ENCODE measurements at regions not wholly inside any gene's neighbourhood (a gene's known extent, or its start where the extent isn't known, plus 50 kb on each side); places are given as distances from the start of the nearest gene placed in this dataset.

GRCh38 chr3:72050771-72051170 is 265.8 kb upstream of the PROK2 start:
- WGBS (ENCODE audit: insufficient coverage), result 97% methylated on average over 3 of the region's 5 CpGs

GRCh38 chr3:72050048-72050632 is 265.2 kb upstream of the PROK2 start:
- WGBS (ENCODE audit: insufficient coverage), result 71% methylated on average over 2 of the region's 6 CpGs
- H3K9me3 ChIP-seq (ENCODE audit: control insufficient read depth, insufficient read depth, low read length), result no peaks in the 10 kb centered on the region
- H3K4me1 ChIP-seq (ENCODE audit: control insufficient read depth, insufficient read depth, low read length), result peaks cover 3% of the 10 kb centered on the region
- no peak overlapping the region for H3K27ac ChIP-seq (ENCODE audit: low read depth, low read length)
- no peaks in the 10 kb centered on the region for H3K36me3 ChIP-seq (ENCODE audit: control insufficient read depth, insufficient read depth, low read length)
- DNase-seq (ENCODE audit: low read depth in 4 of 6, low spot score in 6 of 6), result no peak
- H3K4me3 ChIP-seq (ENCODE audit: low read depth, low read length), result no peak overlapping the region
- no peaks in the 10 kb centered on the region for H3K27me3 ChIP-seq (ENCODE audit: control insufficient read depth, insufficient read depth, low read length)

More at GRCh38 chr3:72050771-72051170, 265.8 kb upstream of the PROK2 start:
- peaks cover 3% of the 10 kb centered on the region for H3K4me1 ChIP-seq (ENCODE audit: control insufficient read depth, insufficient read depth, low read length)
- no peaks in the 10 kb centered on the region for H3K9me3 ChIP-seq (ENCODE audit: control insufficient read depth, insufficient read depth, low read length)
- H3K27ac ChIP-seq (ENCODE audit: low read depth, low read length), result no peak overlapping the region
- H3K4me3 ChIP-seq (ENCODE audit: low read depth, low read length), result no peak overlapping the region
- DNase-seq (ENCODE audit: low read depth in 4 of 6, low spot score in 6 of 6), result no peak
- no peaks in the 10 kb centered on the region for H3K36me3 ChIP-seq (ENCODE audit: control insufficient read depth, insufficient read depth, low read length)
- H3K27me3 ChIP-seq (ENCODE audit: control insufficient read depth, insufficient read depth, low read length), result no peaks in the 10 kb centered on the region

GRCh38 chr3:72049300-72049699 is 264.4 kb upstream of the PROK2 start:
- Histone ChIP-seq H3K9me3 (ENCODE audit: control insufficient read depth, insufficient read depth, low read length) (no peaks in the 10 kb centered on the region), H3K27ac (ENCODE audit: low read depth, low read length) (no peak overlapping the region), H3K4me1 (ENCODE audit: control insufficient read depth, insufficient read depth, low read length) (peaks cover 3% of the 10 kb centered on the region), H3K36me3 (ENCODE audit: control insufficient read depth, insufficient read depth, low read length) (no peaks in the 10 kb centered on the region), H3K27me3 (ENCODE audit: control insufficient read depth, insufficient read depth, low read length) (no peaks in the 10 kb centered on the region), H3K4me3 (ENCODE audit: low read depth, low read length) (no peak overlapping the region)
- WGBS (ENCODE audit: insufficient coverage), result 100% methylated on average over 1 of the region's 1 CpG
- no peak for DNase-seq (ENCODE audit: low read depth in 4 of 6, low spot score in 6 of 6)

- Histone ChIP-seq H3K27me3 (ENCODE audit: control insufficient read depth, insufficient read depth, low read length) (no peaks in the 10 kb centered on the region), H3K36me3 (ENCODE audit: control insufficient read depth, insufficient read depth, low read length) (no peaks in the 10 kb centered on the region), H3K27ac (ENCODE audit: low read depth, low read length) (no peak overlapping the region), H3K9me3 (ENCODE audit: control insufficient read depth, insufficient read depth, low read length) (no peaks in the 10 kb centered on the region), H3K4me1 (ENCODE audit: control insufficient read depth, insufficient read depth, low read length) (peaks cover 3% of the 10 kb centered on the region), H3K4me3 (ENCODE audit: low read depth, low read length) (no peak overlapping the region)
- WGBS (ENCODE audit: insufficient coverage), result no CpG with 5 or more reads among the region's 5 CpGs
- no peak for DNase-seq (ENCODE audit: low read depth in 4 of 6, low spot score in 6 of 6)
Observed at GRCh38 chr3:72048873-72049272, 263.9 kb upstream of the PROK2 start.

- peaks cover 6% of the 10 kb centered on the region for H3K4me1 ChIP-seq (ENCODE audit: control insufficient read depth, insufficient read depth, low read length)
- H3K4me3 ChIP-seq (ENCODE audit: low read depth, low read length), result no peak overlapping the region
- WGBS (ENCODE audit: insufficient coverage), result 73% methylated on average over 12 of the region's 16 CpGs
- peak in 1 of 6 donors; percentile 59 for DNase-seq (ENCODE audit: low read depth in 4 of 6, low spot score in 6 of 6)
- H3K36me3 ChIP-seq (ENCODE audit: control insufficient read depth, insufficient read depth, low read length), result no peaks in the 10 kb centered on the region
- H3K27me3 ChIP-seq (ENCODE audit: control insufficient read depth, insufficient read depth, low read length), result no peaks in the 10 kb centered on the region
- H3K9me3 ChIP-seq (ENCODE audit: control insufficient read depth, insufficient read depth, low read length), result no peaks in the 10 kb centered on the region
- H3K27ac ChIP-seq (ENCODE audit: low read depth, low read length), result no peak overlapping the region
Observed at GRCh38 chr3:72047221-72047871, 262.4 kb upstream of the PROK2 start.

- H3K9me3 ChIP-seq (ENCODE audit: control insufficient read depth, insufficient read depth, low read length), result no peaks in the 10 kb centered on the region
- 80% methylated on average over 7 of the region's 7 CpGs for WGBS (ENCODE audit: insufficient coverage)
- no peaks in the 10 kb centered on the region for H3K27me3 ChIP-seq (ENCODE audit: control insufficient read depth, insufficient read depth, low read length)
- H3K36me3 ChIP-seq (ENCODE audit: control insufficient read depth, insufficient read depth, low read length), result no peaks in the 10 kb centered on the region
- H3K4me3 ChIP-seq (ENCODE audit: low read depth, low read length), result no peak overlapping the region
- peaks cover 22% of the 10 kb centered on the region for H3K4me1 ChIP-seq (ENCODE audit: control insufficient read depth, insufficient read depth, low read length)
- DNase-seq (ENCODE audit: low read depth in 4 of 6, low spot score in 6 of 6), result no peak
- no peak overlapping the region for H3K27ac ChIP-seq (ENCODE audit: low read depth, low read length)
Observed at GRCh38 chr3:72044231-72044855, 259.4 kb upstream of the PROK2 start.

GRCh38 chr3:72043204-72044133 is 258.5 kb upstream of the PROK2 start:
- Histone ChIP-seq H3K27ac (ENCODE audit: low read depth, low read length) (no peak overlapping the region), H3K4me1 (ENCODE audit: control insufficient read depth, insufficient read depth, low read length) (peaks cover 22% of the 10 kb centered on the region), H3K27me3 (ENCODE audit: control insufficient read depth, insufficient read depth, low read length) (no peaks in the 10 kb centered on the region), H3K4me3 (ENCODE audit: low read depth, low read length) (no peak overlapping the region), H3K9me3 (ENCODE audit: control insufficient read depth, insufficient read depth, low read length) (no peaks in the 10 kb centered on the region), H3K36me3 (ENCODE audit: control insufficient read depth, insufficient read depth, low read length) (no peaks in the 10 kb centered on the region)
- WGBS (ENCODE audit: insufficient coverage), result 100% methylated on average over 1 of the region's 3 CpGs
- DNase-seq (ENCODE audit: low read depth in 4 of 6, low spot score in 6 of 6), result no peak

- peak in 1 of 6 donors; percentile 30 for DNase-seq (ENCODE audit: low read depth in 4 of 6, low spot score in 6 of 6)
- Histone ChIP-seq H3K9me3 (ENCODE audit: control insufficient read depth, insufficient read depth, low read length) (no peaks in the 10 kb centered on the region), H3K27ac (ENCODE audit: low read depth, low read length) (no peak overlapping the region), H3K4me3 (ENCODE audit: low read depth, low read length) (no peak overlapping the region), H3K4me1 (ENCODE audit: control insufficient read depth, insufficient read depth, low read length) (peaks cover 22% of the 10 kb centered on the region), H3K36me3 (ENCODE audit: control insufficient read depth, insufficient read depth, low read length) (no peaks in the 10 kb centered on the region), H3K27me3 (ENCODE audit: control insufficient read depth, insufficient read depth, low read length) (no peaks in the 10 kb centered on the region)
- 90% methylated on average over 2 of the region's 7 CpGs for WGBS (ENCODE audit: insufficient coverage)
Observed at GRCh38 chr3:72042397-72043203, 257.7 kb upstream of the PROK2 start.

- Histone ChIP-seq H3K27me3 (ENCODE audit: control insufficient read depth, insufficient read depth, low read length) (no peaks in the 10 kb centered on the region), H3K9me3 (ENCODE audit: control insufficient read depth, insufficient read depth, low read length) (no peaks in the 10 kb centered on the region), H3K36me3 (ENCODE audit: control insufficient read depth, insufficient read depth, low read length) (no peaks in the 10 kb centered on the region), H3K4me3 (ENCODE audit: low read depth, low read length) (no peak overlapping the region), H3K4me1 (ENCODE audit: control insufficient read depth, insufficient read depth, low read length) (peaks cover 19% of the 10 kb centered on the region), H3K27ac (ENCODE audit: low read depth, low read length) (no peak overlapping the region)
- WGBS (ENCODE audit: insufficient coverage), result 0% methylated on average over 3 of the region's 3 CpGs
- peak in 3 of 6 donors; percentile 45 to 95 (median 92) for DNase-seq (ENCODE audit: low read depth in 4 of 6, low spot score in 6 of 6)
Observed at GRCh38 chr3:72041511-72041910, 256.6 kb upstream of the PROK2 start.
